ENCODE measurements at regions not wholly inside any gene's neighbourhood (a gene's known extent, or its start where the extent isn't known, plus 50 kb on each side); places are given as distances from the start of the nearest gene placed in this dataset.

- no peak for DNase-seq (ENCODE audit: low read depth)
Observed at GRCh38 chr3:43951813-43952212, 261.1 kb downstream of the ABHD5 start.

GRCh38 chr3:43953380-43953779 is 262.6 kb downstream of the ABHD5 start:
- DNase-seq (ENCODE audit: low read depth), result no peak

GRCh38 chr3:43953814-43954692 is 263.3 kb downstream of the ABHD5 start:
- peak; percentile 56 for DNase-seq (ENCODE audit: low read depth)

GRCh38 chr3:43956945-43957344 is 266.2 kb downstream of the ABHD5 start:
- no peak for DNase-seq (ENCODE audit: low read depth)

GRCh38 chr3:43957553-43957952 is 266.8 kb downstream of the ABHD5 start:
- DNase-seq (ENCODE audit: low read depth), result no peak

- no peak for DNase-seq (ENCODE audit: low read depth)
Observed at GRCh38 chr3:43958005-43958770, 267.4 kb downstream of the ABHD5 start.

GRCh38 chr3:43958973-43959372 is 268.2 kb downstream of the ABHD5 start:
- DNase-seq (ENCODE audit: low read depth), result no peak

- no peak for DNase-seq (ENCODE audit: low read depth)
Observed at GRCh38 chr3:43959498-43960447, 269.0 kb downstream of the ABHD5 start.

- no peak for DNase-seq (ENCODE audit: low read depth)
Observed at GRCh38 chr3:43960448-43960840, 269.7 kb downstream of the ABHD5 start.

- no peak for DNase-seq (ENCODE audit: low read depth)
Observed at GRCh38 chr3:43962043-43962442, 271.3 kb downstream of the ABHD5 start.

- DNase-seq (ENCODE audit: low read depth), result no peak
Observed at GRCh38 chr3:43963208-43963607, 272.5 kb downstream of the ABHD5 start.

GRCh38 chr3:43964640-43965039 is 273.9 kb downstream of the ABHD5 start:
- no peak for DNase-seq (ENCODE audit: low read depth)

- no peak for DNase-seq (ENCODE audit: low read depth)
Observed at GRCh38 chr3:43965656-43966055, 274.9 kb downstream of the ABHD5 start.

GRCh38 chr3:43966126-43966525 is 275.4 kb downstream of the ABHD5 start:
- no peak for DNase-seq (ENCODE audit: low read depth)

- DNase-seq (ENCODE audit: low read depth), result no peak
Observed at GRCh38 chr3:43966530-43966929, 275.2 kb upstream of the TOPAZ1 start.

GRCh38 chr3:43968465-43968864 is 273.2 kb upstream of the TOPAZ1 start:
- DNase-seq (ENCODE audit: low read depth), result no peak

- no peak for DNase-seq (ENCODE audit: low read depth)
Observed at GRCh38 chr3:43969944-43970343, 271.7 kb upstream of the TOPAZ1 start.

GRCh38 chr3:43970351-43970750 is 271.3 kb upstream of the TOPAZ1 start:
- DNase-seq (ENCODE audit: low read depth), result no peak

GRCh38 chr3:43970920-43971319 is 270.8 kb upstream of the TOPAZ1 start:
- DNase-seq (ENCODE audit: low read depth), result no peak

GRCh38 chr3:43971486-43971885 is 270.2 kb upstream of the TOPAZ1 start:
- DNase-seq (ENCODE audit: low read depth), result no peak

- DNase-seq (ENCODE audit: low read depth), result no peak
Observed at GRCh38 chr3:43978708-43979107, 263.0 kb upstream of the TOPAZ1 start.

GRCh38 chr3:43979645-43980044 is 262.0 kb upstream of the TOPAZ1 start:
- no peak for DNase-seq (ENCODE audit: low read depth)

Data from fibroblast of gingiva (primary cell).